HepG2 (cell line): ENCODE measurements at regions not wholly inside any gene's neighbourhood (a gene's known extent, or its start where the extent isn't known, plus 50 kb on each side); places are given as distances from the start of the nearest gene placed in this dataset.

Experiments used
- ATAC-seq: fragments of 200-7000 bp; cut with Tn5 transposase; 3 replicates; pipeline ENCODE4 v1.9.1; 2020; ENCODE audit warnings: mild to moderate bottlenecking, moderate library complexity
- BruUV-seq: library from RNA; stranded (reverse); fragments of 400-500 nt; replicated peaks from 2 replicates; lab custom pipeline; 2021; lab: Mats Ljungman, UMichigan
- CTCF ChIA-PET: fragments of 300-600 bp; formaldehyde crosslinking; extraction: SDS; loops from one replicate; lab custom pipeline; 2021; ENCODE audit warnings: low total read pairs, inconsistent platforms, low intra/inter-chr PET ratio; lab: Yijun Ruan, JAX
- POLR2A ChIA-PET: fragments of 350-600 bp; sonication (Branson Sonifier 250); formaldehyde crosslinking; loops from one replicate; lab custom pipeline; 2020; ENCODE audit warnings: antibody characterized with exemption, inconsistent platforms; lab: Yijun Ruan, JAX
- DNase-seq: peaks from one replicate; pipeline ENCODE4 v3.0.0-alpha.2; 2015; ENCODE audit warnings: low spot score
- FAIRE-seq: peaks from 3 replicates; lab custom pipeline; 2011; peaks lifted over from hg19 to GRCh38; lab: Jason Lieb, UNC
- H2AFZ ChIP-seq: one replicate; pipeline ENCODE4 v1.6.1; 2011; ENCODE audit warnings: low read length, inconsistent platforms
- H3K27ac ChIP-seq: fragments of 300-600 bp; 3 replicates; pipeline ENCODE4 v1.8.0; 2011; ENCODE audit warnings: mixed run types, mild to moderate bottlenecking, mixed read lengths, low read length, inconsistent platforms; ENCODE audit not compliant: insufficient read depth; ENCODE audit errors: extremely low read length
- H3K27me3 ChIP-seq, 2 experiments: fragments of 200-600 bp in 1 of 2; 2 replicates in 1 of 2; 3 replicates in 1 of 2; pipeline versions ENCODE4 v1.6.0 to v1.8.0; 2011; ENCODE audit warnings: low read length in 2 of 2, mild to moderate bottlenecking in 2 of 2, moderate library complexity in 2 of 2, inconsistent platforms in 1 of 2; ENCODE audit not compliant: insufficient read depth in 2 of 2, control insufficient read depth in 1 of 2
- H3K36me3 ChIP-seq, 2 experiments: fragments of 200-600 bp in 1 of 2; replicated peaks in 1 of 2; 2 replicates in 1 of 2; 3 replicates in 1 of 2; pipeline versions ENCODE4 v1.5.1 to v1.8.0; 2011; ENCODE audit warnings: low read length in 2 of 2, inconsistent platforms in 1 of 2; ENCODE audit not compliant: insufficient read depth in 2 of 2, control insufficient read depth in 1 of 2
- H3K4me1 ChIP-seq: 2 replicates; pipeline ENCODE4 v1.5.1; 2012; ENCODE audit warnings: low read length, inconsistent platforms; ENCODE audit not compliant: insufficient read depth
- H3K4me2 ChIP-seq: 2 replicates; pipeline ENCODE4 v1.6.0; 2011; ENCODE audit warnings: low read depth, low read length, inconsistent platforms
- H3K4me3 ChIP-seq, 3 experiments: fragments of 200-600 bp in 1 of 3; sonication (generic), shearing (Covaris generic) in 1 of 3; replicated peaks in 1 of 3; 2 replicates each; pipeline ENCODE4 v1.5.1; 2011 to 2016; ENCODE audit warnings: low read length in 3 of 3, inconsistent platforms in 2 of 3, low read depth in 2 of 3, mild to moderate bottlenecking in 2 of 3, control low read depth in 1 of 3, mixed read lengths in 1 of 3; ENCODE audit not compliant: insufficient read depth in 1 of 3
- H3K79me2 ChIP-seq: one replicate; pipeline ENCODE4 v1.6.1; 2011; ENCODE audit warnings: low read length, inconsistent platforms; ENCODE audit not compliant: insufficient read depth
- H3K9ac ChIP-seq: 2 replicates; pipeline ENCODE4 v1.6.0; 2011; ENCODE audit warnings: mild to moderate bottlenecking, low read depth, low read length, inconsistent platforms; ENCODE audit not compliant: insufficient read depth
- H3K9me3 ChIP-seq: 2 replicates; pipeline ENCODE4 v1.5.1; 2012; ENCODE audit warnings: mild to moderate bottlenecking, low read length
- H4K20me1 ChIP-seq: 2 replicates; pipeline ENCODE4 v1.6.0; 2011; ENCODE audit warnings: inconsistent platforms, mild to moderate bottlenecking, low read length, moderate library complexity; ENCODE audit not compliant: insufficient read depth
- IKZF4 ChIP-seq: sonication (generic); formaldehyde crosslinking; IDR thresholded peaks from 2 replicates; pipeline ENCODE4 v1.5.1; 2020; ENCODE audit warnings: borderline replicate concordance, mild to moderate bottlenecking, low read depth, missing genetic modification reagents; ENCODE audit errors: not compliant biosample characterization
- IRF9 ChIP-seq: sonication (generic); formaldehyde crosslinking; IDR thresholded peaks from 2 replicates; pipeline ENCODE4 v1.8.0; 2022; ENCODE audit warnings: missing genetic modification reagents, mild to moderate bottlenecking, borderline replicate concordance
- PRDM15 ChIP-seq: sonication (generic); formaldehyde crosslinking; IDR thresholded peaks from 2 replicates; pipeline ENCODE4 v1.4.0; 2020; ENCODE audit warnings: missing genetic modification reagents
- RERE ChIP-seq: IDR thresholded peaks from 2 replicates; pipeline ENCODE4 v1.6.1; 2016; ENCODE audit warnings: low read depth, missing genetic modification reagents, missing compliant biosample characterization
- ZFP36 ChIP-seq: fragments of 150-350 bp; IDR thresholded peaks from 2 replicates; pipeline ENCODE4 v1.6.1; 2018; ENCODE audit warnings: borderline replicate concordance, low read length, low read depth; ENCODE audit not compliant: partially characterized antibody
- ZNF207 ChIP-seq: fragments of 450-650 bp; IDR thresholded peaks from 2 replicates; pipeline ENCODE4 v1.6.1; 2016; ENCODE audit warnings: antibody characterized with exemption, borderline replicate concordance
- ZNF280B ChIP-seq: sonication (generic); formaldehyde crosslinking; IDR thresholded peaks from 2 replicates; pipeline ENCODE4 v1.5.0; 2020; ENCODE audit warnings: missing genetic modification reagents, mild to moderate bottlenecking, borderline replicate concordance
- ZUFSP ChIP-seq: sonication (generic); formaldehyde crosslinking; IDR thresholded peaks from 2 replicates; pipeline ENCODE4 v1.9.0; 2021; ENCODE audit warnings: missing genetic modification reagents, mild to moderate bottlenecking, borderline replicate concordance
- WGBS: methylation state at CpG from one replicate; pipeline ENCODE4 v1.1.6; 2017; ENCODE audit warnings: low lambda C conversion rate; 5-methylcytosine and 5-hydroxymethylcytosine counted together
- in situ Hi-C: cut with HindIII; loops from 2 replicates; pipeline ENCODE4 v1.10.0; 2017; ENCODE audit warnings: low pct_unique_long_range_greater_than_20kb; ENCODE audit not compliant: extremely low pct_ligation_motif_present
- intact Hi-C: fragments of 100-400 bp; cut with micrococcal nuclease; formaldehyde crosslinking; loops from one replicate; pipeline ENCODE4 v1.10.0; 2022; ENCODE audit not compliant: unreplicated experiment

GRCh38 chr18:67347438-67347837 lies 169.1 kb downstream of the DSEL start (continued):
- no peak for TF ChIP-seq ZNF280B

- Histone ChIP-seq H3K4me2 (no peak overlapping the region), H3K36me3 (no peaks in the 10 kb centered on the region), H3K27me3 (no peaks in the 10 kb centered on the region), H2AFZ (no peak overlapping the region), H3K4me1 (no peaks in the 10 kb centered on the region), H3K9me3 (no peaks in the 10 kb centered on the region), H4K20me1 (no peaks in the 10 kb centered on the region), H3K27ac (no peak overlapping the region), H3K9ac (no peak overlapping the region), H3K79me2 (no peaks in the 10 kb centered on the region), H3K4me3 (no peak overlapping the region)
- no peak for DNase-seq
- ChIA-PET POLR2A (no interaction called here), CTCF (no interaction called here)
- no TSS peak for BruUV-seq
- no peak for ATAC-seq
- intact Hi-C loops (no loop called here), in situ Hi-C loops (no loop called here)
- 0% methylated on average over 2 of the region's 2 CpGs for WGBS
- no peak for FAIRE-seq
- TF ChIP-seq IKZF4 (CRISPR knock-in tag) (no peak), IRF9 (CRISPR knock-in tag) (no peak), ZUFSP (no peak), ZNF207 (no peak), PRDM15 (CRISPR knock-in tag) (no peak), RERE (no peak), ZFP36 (no peak)
Measured at GRCh38 chr18:67342159-67342558, 174.4 kb downstream of the DSEL start.
